DMS114 treated with DMSO at 0.1 percent for 48 hours (cell line): ENCODE measurements at regions not wholly inside any gene's neighbourhood (a gene's known extent, or its start where the extent isn't known, plus 50 kb on each side); places are given as distances from the start of the nearest gene placed in this dataset.
"Not testable (repeated sequence)": the region's sequence is repeated elsewhere in the genome, so short reads cannot be mapped to it uniquely, and the experiment has no call there.

Source experiments
- DNase-seq: peaks from one replicate; lab custom pipeline; 2025; ENCODE audit not compliant: unreplicated experiment; lab: John Stamatoyannopoulos, UW

- DNase-seq: no peak
Observed at GRCh38 chr5:88092958-88093605, 175.6 kb downstream of the TMEM161B start.

GRCh38 chr5:88092358-88092757 is 176.3 kb downstream of the TMEM161B start:
- DNase-seq: no peak

GRCh38 chr5:88090506-88090905 is 178.1 kb downstream of the TMEM161B start:
- no peak for DNase-seq

- DNase-seq: no peak
Observed at GRCh38 chr5:88089719-88090390, 178.8 kb downstream of the TMEM161B start.

GRCh38 chr5:88085462-88085861 is 183.2 kb downstream of the TMEM161B start:
- no peak for DNase-seq

- no peak for DNase-seq
Observed at GRCh38 chr5:88081877-88082276, 186.8 kb downstream of the TMEM161B start.

GRCh38 chr5:88063813-88064212 is 204.8 kb downstream of the TMEM161B start:
- DNase-seq: no peak

GRCh38 chr5:88060194-88060593 is 208.5 kb downstream of the TMEM161B start:
- no peak for DNase-seq

GRCh38 chr5:88058625-88059024 is 210.0 kb downstream of the TMEM161B start:
- no peak for DNase-seq

GRCh38 chr5:88052468-88052867 is 216.2 kb downstream of the TMEM161B start:
- DNase-seq: not testable (repeated sequence)

- no peak for DNase-seq
Observed at GRCh38 chr5:88051148-88051547, 217.5 kb downstream of the TMEM161B start.

- DNase-seq: no peak
Observed at GRCh38 chr5:88049737-88050136, 218.9 kb downstream of the TMEM161B start.

- no peak for DNase-seq
Observed at GRCh38 chr5:88049156-88049555, 219.5 kb downstream of the TMEM161B start.

GRCh38 chr5:88045931-88046461 is 222.6 kb downstream of the TMEM161B start:
- no peak for DNase-seq

- no peak for DNase-seq
Observed at GRCh38 chr5:88045165-88045564, 223.5 kb downstream of the TMEM161B start.

- no peak for DNase-seq
Observed at GRCh38 chr5:88034520-88034919, 234.1 kb downstream of the TMEM161B start.

- no peak for DNase-seq
Observed at GRCh38 chr5:88033191-88033590, 235.5 kb downstream of the TMEM161B start.

- DNase-seq: no peak
Observed at GRCh38 chr5:88029011-88029410, 239.6 kb downstream of the TMEM161B start.

- no peak for DNase-seq
Observed at GRCh38 chr5:88021141-88021540, 247.5 kb downstream of the TMEM161B start.

- DNase-seq: not testable (repeated sequence)
Observed at GRCh38 chr5:88014984-88015383, 253.7 kb downstream of the TMEM161B start.

GRCh38 chr5:88000877-88001276 is 267.8 kb downstream of the TMEM161B start:
- DNase-seq: no peak

- no peak for DNase-seq
Observed at GRCh38 chr5:87997662-87998061, 271.0 kb downstream of the TMEM161B start.
